ENCODE measurements at regions not wholly inside any gene's neighbourhood (a gene's known extent, or its start where the extent isn't known, plus 50 kb on each side); places are given as distances from the start of the nearest gene placed in this dataset.

GRCh38 chr2:104361414-104361813, 492.5 kb upstream of the POU3F3 start:
- Histone ChIP-seq H3K36me3 (no peaks in the 10 kb centered on the region), H3K4me3 (ENCODE audit: low read depth, low read length) (no peak overlapping the region), H3K27ac (no peak overlapping the region), H3K9me3 (ENCODE audit: severe bottlenecking) (no peaks in the 10 kb centered on the region), H3K27me3 (ENCODE audit: insufficient read depth, low read depth, severe bottlenecking) (peaks cover 54% of the 10 kb centered on the region)
- TF ChIP-seq CTCF (IDR thresholded peaks at IDR 0.05; ENCODE audit: low read depth, low read length) = no peak
- no peak for DNase-seq

- TF ChIP-seq CTCF (IDR thresholded peaks at IDR 0.05; ENCODE audit: low read depth, low read length) = no peak
- Histone ChIP-seq H3K27ac (no peak overlapping the region), H3K9me3 (ENCODE audit: severe bottlenecking) (no peaks in the 10 kb centered on the region), H3K4me3 (ENCODE audit: low read depth, low read length) (no peak overlapping the region), H3K27me3 (ENCODE audit: insufficient read depth, low read depth, severe bottlenecking) (peaks cover 47% of the 10 kb centered on the region), H3K36me3 (no peaks in the 10 kb centered on the region)
- DNase-seq = no peak
Measured at GRCh38 chr2:104368089-104368488, 485.8 kb upstream of the POU3F3 start.

GRCh38 chr2:104371087-104371781, 482.7 kb upstream of the POU3F3 start:
- DNase-seq = no peak
- Histone ChIP-seq H3K4me3 (ENCODE audit: low read depth, low read length) (no peak overlapping the region), H3K36me3 (no peaks in the 10 kb centered on the region), H3K27me3 (ENCODE audit: insufficient read depth, low read depth, severe bottlenecking) (peaks cover 46% of the 10 kb centered on the region), H3K27ac (no peak overlapping the region), H3K9me3 (ENCODE audit: severe bottlenecking) (no peaks in the 10 kb centered on the region)
- no peak for TF ChIP-seq CTCF (IDR thresholded peaks at IDR 0.05; ENCODE audit: low read depth, low read length)

GRCh38 chr2:104375206-104375605, 478.7 kb upstream of the POU3F3 start:
- H3K27me3 ChIP-seq (ENCODE audit: insufficient read depth, low read depth, severe bottlenecking) = peaks cover 31% of the 10 kb centered on the region
- no peaks in the 10 kb centered on the region for H3K9me3 ChIP-seq (ENCODE audit: severe bottlenecking)
- no peaks in the 10 kb centered on the region for H3K36me3 ChIP-seq
- no peak overlapping the region for H3K4me3 ChIP-seq (ENCODE audit: low read depth, low read length)
- H3K27ac ChIP-seq = no peak overlapping the region
- DNase-seq = no peak
- no peak for TF ChIP-seq CTCF (IDR thresholded peaks at IDR 0.05; ENCODE audit: low read depth, low read length)

- Histone ChIP-seq H3K9me3 (ENCODE audit: severe bottlenecking) (no peaks in the 10 kb centered on the region), H3K4me3 (ENCODE audit: low read depth, low read length) (no peak overlapping the region), H3K36me3 (no peaks in the 10 kb centered on the region), H3K27ac (no peak overlapping the region), H3K27me3 (ENCODE audit: insufficient read depth, low read depth, severe bottlenecking) (peaks cover 29% of the 10 kb centered on the region)
- no peak for DNase-seq
- no peak for TF ChIP-seq CTCF (IDR thresholded peaks at IDR 0.05; ENCODE audit: low read depth, low read length)
Measured at GRCh38 chr2:104378853-104379374, 475.0 kb upstream of the POU3F3 start.

- Histone ChIP-seq H3K4me3 (ENCODE audit: low read depth, low read length) (no peak overlapping the region), H3K36me3 (no peaks in the 10 kb centered on the region), H3K9me3 (ENCODE audit: severe bottlenecking) (no peaks in the 10 kb centered on the region), H3K27ac (no peak overlapping the region), H3K27me3 (ENCODE audit: insufficient read depth, low read depth, severe bottlenecking) (peaks cover 52% of the 10 kb centered on the region)
- no peak for DNase-seq
- no peak for TF ChIP-seq CTCF (IDR thresholded peaks at IDR 0.05; ENCODE audit: low read depth, low read length)
Measured at GRCh38 chr2:104384961-104385360, 469.0 kb upstream of the POU3F3 start.
